HG03039 (cell line): ENCODE measurements at regions not wholly inside any gene's neighbourhood (a gene's known extent, or its start where the extent isn't known, plus 50 kb on each side); places are given as distances from the start of the nearest gene placed in this dataset.

Experiments
- ATAC-seq: cut with Tn5 transposase; IDR thresholded peaks from one replicate; pipeline ENCODE4 v1.9.1; 2021; ENCODE audit warnings: mild to moderate bottlenecking, moderate library complexity; ENCODE audit not compliant: unreplicated experiment

DNA sequence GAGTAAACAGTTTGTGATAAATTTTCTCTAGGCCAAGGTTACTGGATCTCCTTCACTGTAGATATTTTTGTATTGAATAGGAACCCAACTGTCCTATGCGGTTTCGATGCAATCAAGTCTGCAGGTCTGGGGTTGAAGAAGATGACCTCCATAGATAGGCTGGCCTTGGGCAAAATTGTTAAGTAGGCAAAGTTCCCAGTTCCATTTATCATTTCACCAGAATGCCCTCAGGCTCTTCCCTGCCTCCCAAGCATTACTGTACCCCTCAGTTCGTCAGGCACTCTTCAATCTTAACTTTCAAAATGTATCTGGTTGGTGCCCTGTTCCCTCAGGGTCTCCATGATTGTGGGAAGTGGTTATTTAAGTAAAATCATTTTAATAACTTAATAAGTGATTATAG, 1802.9 kb upstream of the WWC1 start:
- ATAC-seq = no peak

DNA sequence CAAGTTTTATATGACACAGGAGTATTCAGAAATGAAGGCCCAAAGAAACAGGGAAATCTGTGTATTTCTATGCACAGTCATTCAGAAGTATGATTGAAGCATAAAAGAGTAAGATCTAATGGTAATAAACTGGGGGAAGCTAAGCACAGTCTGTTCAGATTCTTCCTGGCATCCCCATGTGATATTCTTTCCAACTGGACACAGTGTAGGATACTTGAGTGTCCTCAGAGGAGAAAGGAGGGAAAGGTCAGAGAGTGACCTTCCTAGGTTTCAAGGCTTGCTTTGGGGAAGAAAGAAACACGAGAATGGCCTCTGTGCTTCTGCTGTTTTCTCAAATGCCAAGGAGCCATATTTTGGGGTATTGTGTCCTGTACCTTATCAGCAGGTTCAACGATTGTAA, 1798.4 kb upstream of the WWC1 start:
- ATAC-seq = no peak

DNA sequence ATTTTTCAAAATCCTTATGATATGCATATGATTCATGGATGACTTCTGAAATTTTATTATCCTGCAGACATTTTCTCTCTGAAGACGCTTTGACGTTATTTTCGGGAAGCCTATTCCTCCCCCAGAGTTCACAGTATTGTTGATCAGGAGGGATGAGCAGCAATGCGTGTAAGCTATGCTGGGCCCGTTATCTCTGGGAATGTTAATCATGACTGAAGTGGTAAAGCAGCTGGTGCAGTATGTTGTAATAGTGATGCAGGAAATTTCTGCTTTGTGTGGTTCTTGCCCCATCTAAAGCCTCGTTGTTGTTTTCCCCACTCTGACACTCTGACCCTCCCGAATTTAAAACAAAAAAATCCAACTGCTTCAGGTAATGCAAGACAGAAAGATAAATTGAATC, 1797.8 kb upstream of the WWC1 start:
- no peak for ATAC-seq

DNA sequence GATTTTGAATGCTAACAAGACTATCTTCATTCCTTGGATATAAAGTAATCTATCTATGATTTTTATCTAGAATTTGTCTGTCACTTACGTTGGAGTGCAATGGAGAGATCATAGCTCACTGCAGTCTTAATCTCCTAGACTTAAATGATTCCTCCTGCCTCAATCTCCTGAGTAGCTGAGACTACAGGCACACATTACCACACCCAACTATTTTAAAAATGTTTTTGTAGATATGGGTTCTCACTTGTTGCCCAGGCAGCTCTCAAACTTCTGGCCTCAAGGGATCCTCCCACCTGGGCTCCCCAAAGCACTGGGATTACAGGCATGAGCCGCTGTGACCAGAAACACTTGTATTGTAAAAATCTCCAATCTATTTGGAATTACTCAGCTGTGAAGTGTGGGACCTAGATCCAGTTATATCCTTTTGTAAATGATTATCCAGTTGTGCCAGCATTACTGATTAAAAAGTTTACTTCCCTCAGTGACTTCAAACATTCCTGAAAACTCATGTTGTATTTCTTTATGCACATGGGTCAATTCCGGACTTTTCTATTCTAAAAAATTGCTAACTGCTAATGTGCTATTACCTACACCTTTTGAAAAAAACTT, 1793.8 kb upstream of the WWC1 start:
- ATAC-seq = no peak

DNA sequence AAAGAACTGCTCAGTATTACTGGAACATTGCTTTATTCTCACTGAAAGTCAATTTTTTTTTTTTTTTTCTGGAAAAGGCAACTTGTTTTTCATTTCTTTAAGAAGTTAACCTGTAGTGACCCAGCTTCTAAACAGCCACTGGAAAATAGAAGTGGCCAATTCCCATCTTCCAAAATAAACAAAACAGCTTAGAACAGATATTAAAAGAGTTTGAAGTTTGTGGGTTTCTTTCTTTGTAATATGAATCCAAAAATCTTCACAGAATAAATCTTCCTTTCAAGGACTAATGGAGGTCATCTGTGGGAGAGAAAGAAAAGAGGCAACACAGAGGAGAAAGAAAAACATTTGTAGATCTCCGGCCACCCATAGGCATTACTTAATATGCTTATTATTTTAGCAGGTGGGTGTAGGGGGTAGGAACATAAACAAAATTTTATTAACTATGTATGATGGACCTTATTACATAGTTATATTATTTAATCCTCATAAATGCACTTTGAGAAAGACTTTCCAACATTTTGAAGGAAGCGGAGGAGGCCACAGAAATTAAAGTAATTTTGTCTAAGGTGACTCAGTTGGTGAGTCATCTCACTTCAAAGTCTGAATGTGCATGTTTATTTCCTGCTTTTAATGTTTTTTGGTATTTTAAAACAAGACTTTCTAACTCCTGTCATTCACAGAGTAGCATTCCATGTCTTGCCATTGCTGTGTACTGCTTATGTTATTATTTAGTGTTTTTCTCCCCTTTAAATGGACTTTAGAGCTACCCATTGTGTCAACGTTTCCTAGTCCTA, 1791.8 kb upstream of the WWC1 start:
- ATAC-seq = no peak

DNA sequence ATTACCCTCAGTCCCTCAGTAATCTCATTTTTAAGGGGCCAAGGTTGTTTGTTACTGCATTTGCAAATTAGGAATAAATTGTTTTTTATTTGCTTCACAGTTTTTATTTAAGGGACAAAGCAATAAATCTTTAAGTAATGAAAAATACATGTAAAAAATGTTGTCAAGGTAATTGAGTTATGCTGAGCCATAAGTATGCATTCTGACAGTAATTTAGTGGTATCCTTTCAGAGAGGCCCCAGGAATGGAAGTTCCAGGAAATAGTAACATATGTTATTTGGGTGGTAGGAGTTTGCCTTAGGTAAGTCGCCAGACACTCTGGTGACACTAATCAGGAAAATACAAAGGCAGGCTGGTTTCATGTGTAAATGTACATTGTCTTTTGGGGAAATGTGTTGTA, 1787.9 kb upstream of the WWC1 start:
- no peak for ATAC-seq

DNA sequence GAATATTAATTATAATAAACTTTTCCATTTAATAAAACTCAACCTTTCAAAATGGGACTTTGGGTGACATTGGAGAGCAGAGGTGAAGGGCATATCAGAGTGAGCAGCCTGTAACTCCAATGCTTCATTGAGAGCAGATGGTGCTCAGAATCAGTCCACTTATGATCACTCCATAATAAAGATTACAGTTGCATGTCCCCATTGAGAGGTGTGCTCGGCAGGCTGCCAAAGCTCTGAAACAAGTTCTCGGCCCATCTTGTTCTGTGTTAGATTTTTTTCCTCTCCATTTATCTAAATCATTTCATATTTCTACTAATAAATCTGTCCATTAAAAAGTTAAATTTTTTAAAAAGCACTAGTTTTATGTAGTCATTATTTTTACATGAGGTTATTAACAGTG, 1786.4 kb upstream of the WWC1 start:
- no peak for ATAC-seq

DNA sequence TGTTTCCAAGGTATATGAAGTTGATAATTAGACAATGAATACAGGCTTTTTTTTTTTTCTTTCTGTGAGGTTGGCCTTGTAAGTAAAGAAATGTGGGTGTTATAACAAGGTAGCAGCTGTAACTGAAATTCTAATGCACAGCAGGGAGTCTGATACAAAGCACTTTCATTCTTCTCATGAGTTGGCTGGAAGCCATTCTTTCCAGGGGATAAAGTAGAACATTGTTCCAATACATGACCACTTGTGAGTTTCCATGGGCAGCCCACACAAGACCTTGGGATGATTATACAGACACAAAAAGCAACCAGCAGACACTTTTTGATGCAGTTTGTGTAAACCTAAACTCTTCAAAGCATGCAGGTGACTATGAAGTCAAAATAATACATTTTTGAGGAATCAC, 1785.9 kb upstream of the WWC1 start:
- no peak for ATAC-seq

DNA sequence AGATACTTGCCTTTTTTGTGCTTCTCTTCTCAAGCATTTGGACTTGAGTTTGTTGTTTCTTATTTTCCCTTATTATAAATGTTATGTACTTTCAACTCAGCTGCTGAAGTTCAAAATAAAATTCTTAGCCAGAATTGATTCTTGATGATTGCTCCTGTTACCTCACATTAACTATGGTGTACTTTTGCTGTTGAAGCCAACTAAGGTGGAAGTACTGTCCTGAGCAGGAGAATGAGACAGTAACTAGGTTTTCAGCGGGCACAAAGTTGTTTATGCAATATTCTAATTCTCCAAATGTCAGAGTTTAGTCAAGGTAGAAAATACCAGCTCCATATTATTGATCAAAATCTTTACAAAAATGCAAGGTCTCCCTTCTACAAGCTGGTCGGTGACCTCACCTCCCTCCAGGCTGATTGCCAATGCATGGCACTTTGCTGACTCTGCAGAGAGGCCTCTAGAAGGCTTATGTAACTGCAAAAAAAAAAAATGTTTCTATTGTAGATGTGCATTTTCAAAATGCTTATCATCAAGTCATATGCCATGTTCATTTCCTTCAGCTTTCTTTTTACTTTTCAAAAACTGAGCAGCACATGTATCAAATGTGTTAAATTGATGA, 1783.5 kb upstream of the WWC1 start:
- no peak for ATAC-seq

DNA sequence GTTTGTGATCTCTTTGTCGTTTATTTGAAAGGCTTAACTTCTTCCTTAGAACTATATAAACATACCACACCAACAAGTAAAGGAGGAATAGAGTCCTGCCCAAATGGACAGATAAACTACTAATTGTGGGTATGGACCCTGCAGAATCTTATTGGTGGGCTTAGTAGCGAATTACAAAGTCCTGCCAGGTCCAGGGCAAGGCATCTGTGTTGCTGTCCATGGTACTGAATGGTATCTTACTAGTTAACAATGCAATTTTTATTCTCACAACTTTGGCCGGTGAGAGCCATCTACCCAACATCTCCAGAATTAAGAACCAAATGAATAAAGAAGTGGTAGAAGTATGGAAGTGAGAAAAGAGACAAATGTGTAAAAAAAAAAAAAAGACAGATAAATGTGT, 1782.4 kb upstream of the WWC1 start:
- ATAC-seq = no peak

DNA sequence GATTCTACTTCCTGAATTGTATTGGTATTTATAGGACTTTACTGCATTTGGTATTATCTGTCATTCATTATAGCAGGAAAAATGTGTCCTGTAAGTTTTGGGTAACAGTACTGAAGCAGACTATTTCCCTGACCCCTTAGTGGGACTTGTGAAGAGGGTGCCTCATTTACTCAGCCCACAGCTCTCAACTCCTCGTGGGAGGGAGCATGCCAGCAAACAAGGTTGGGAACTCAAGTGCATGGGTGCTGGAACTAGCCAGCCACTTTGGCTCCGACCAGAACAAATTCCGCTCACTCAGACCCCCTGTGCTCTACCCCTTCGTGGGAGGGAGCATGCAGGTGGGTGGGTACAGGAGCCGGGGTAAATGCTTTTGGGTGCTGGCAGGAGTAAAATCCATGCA, 1773.5 kb upstream of the WWC1 start:
- no peak for ATAC-seq

DNA sequence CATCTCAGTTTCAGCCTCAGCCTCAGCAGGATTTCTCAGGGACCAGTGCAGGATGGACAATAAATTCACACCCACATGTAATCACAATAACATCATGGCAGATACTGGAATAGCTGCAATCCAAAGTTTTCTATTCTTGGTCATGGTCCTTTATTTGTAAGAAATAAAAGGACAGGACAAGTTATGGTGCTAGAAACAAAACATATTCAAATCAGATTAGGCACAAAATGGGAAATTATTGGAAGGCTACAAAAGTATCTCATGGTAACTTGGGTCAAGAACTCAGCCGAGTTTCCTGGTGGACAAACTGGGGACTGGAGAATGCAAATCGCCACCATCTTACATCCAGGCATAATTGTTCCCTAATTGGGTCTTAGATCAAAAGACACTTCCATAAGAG, 1768.2 kb upstream of the WWC1 start:
- no peak for ATAC-seq

DNA sequence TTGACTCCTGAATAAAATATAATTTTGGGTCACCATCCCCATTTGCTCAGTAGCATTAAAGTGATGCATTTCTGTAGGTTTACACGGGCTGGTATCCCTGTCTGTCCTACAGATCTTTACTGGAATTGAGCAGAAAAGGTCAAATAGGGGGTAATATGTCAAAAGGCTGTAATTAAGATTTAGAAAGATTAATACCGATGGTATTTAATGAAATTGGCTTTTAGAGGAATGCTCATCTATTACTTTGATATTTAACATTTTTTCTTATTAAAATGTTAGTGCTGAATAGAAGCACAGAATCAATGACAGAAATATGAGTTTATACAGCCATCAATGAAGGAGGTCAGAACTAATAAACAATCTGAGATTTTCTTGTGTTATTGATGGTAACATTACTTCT, 1762.2 kb upstream of the WWC1 start:
- ATAC-seq = no peak

DNA sequence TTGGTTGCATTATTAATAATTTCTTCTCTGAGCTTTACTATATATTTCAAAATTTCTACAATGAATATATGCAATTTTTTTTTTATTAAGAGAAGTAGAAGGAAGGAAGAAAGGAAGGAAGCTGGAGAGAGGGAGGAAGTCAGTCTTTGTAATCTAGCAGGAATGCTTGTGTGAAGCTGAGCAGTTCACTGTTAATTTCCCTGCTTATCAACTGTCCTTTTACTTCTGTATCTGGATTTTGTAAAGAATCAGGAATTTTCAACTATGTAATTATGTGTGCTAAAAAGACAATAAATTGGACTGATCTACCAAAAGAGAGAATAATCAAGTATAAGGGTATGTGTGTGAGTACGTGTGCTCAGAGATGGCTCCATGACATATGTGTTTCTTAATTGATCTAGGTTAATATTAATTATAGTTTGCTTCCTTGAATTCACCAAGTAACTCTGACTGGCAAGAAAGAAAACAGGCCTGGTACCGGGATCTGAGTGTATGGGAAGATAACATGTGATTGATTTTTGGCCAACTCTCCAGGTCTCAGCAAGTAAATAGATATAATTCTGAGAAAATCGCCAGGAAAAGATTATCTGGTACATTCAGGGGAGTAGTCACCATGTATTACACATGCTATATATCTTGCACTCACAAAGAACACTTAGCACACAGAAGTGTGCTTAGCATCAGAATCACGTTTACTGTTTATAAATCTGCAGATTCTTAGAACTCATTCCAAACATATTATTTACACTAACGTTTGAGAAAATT, 1758.8 kb upstream of the WWC1 start:
- ATAC-seq = no peak

DNA sequence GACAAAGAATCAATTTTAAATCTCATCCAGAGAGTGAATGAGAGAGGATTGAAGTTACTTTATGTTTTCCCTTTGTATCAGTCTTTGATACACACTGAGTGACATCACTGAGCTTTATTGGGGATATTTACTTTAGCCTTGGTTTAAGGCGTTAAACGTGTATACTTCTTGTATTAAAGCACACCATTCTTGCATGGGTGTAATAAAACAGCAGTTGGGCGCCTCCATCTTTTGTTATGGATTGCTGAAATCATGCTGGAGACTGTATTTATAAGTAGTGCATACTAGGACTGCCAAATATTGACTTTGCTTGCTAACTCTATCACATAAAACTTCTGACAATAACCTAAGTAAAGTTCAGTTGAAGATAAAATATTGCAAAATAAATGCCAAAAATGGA, 1755.8 kb upstream of the WWC1 start:
- no peak for ATAC-seq

DNA sequence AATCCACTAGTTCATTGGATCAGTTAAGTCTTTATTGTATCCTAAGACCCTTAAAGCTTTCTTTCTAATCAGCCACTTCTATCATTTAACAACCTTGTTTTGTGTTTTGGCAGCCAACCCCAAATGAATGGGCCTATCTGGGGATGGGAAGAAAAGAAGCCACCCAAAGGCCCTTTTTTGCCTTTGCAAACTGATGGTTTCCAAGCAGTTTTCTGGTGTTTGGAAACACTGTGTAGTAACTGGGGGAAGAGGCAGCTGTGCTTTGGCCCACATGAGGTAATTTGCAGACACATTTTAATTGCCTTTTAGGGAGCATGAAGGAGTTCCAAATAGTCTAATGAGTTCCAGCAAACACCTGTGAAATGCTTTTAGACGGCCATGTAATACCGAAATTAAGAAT, 1751.3 kb upstream of the WWC1 start:
- no peak for ATAC-seq

DNA sequence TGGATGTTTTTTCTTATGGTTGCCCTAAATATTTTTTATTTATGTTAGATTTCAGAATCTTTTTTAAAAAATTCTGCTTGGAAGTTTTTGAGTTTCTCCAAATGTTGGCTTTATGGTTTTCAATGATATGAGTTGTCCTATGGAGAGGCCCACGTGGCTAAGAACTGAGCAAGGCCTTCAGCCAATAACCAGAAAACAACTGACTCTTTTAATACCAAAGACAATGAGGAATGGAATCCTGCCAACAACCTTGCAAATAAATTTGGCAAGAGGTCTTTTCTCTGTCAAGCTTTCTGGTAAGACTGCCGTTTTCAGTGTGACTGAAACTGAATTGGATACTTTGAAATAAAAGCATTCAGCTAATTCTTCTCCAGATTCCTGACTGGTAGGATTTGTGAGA, 1740.1 kb upstream of the WWC1 start:
- no peak for ATAC-seq

DNA sequence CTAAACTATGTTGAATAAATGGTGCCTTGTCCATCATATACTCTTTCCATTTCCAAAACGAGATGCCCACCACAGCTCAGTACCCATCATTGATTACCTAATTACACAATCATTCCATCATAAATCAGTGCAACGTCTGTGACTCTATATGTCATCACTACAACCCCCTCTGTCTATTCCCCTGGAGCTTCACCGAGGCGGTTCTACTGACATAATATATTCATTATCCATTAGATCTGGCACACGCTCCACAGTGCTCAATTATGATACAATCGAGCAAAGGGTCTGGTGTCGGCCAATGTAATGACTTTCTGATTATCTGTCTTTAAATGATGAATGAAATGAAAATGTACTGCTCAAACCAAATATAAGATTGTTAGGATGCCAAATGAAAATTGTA, 1737.7 kb upstream of the WWC1 start:
- ATAC-seq = no peak

DNA sequence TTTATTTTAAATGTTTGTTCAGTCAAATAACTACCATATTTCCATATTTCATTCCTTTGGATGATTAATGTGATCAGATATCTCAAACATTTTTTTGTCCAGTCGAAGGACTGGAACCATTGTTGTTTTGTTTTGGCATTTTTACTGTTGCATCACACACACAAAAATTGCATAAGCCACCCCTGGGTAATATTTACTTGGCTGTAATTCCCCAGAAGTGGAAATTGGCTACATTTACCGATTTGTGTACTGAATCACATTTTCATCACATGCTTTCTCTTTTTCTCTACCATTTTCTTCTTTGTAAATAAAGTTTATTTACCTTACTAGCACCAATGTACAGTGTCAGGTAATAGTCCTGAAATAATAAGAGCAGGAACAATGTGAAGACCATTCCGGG, 1729.7 kb upstream of the WWC1 start:
- no peak for ATAC-seq

DNA sequence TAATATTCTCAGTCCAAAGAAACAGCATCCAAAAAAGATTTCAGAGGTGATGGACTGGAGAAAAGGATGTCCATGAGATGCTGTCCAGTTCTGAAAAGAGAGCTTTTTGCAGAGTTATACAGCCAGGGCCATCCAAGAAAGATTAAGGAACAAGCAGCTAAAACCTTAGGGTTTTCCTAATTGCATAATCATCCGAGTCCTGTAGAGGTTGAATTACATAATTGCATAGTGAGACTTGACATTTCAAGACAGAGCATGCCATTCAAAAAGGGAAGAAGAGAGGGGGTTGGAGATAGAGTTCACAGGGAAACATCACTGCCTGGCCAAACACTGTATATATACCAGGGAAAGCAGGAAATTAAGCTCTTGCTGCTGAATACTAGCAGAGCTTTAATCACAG, 1729.2 kb upstream of the WWC1 start:
- no peak for ATAC-seq

DNA sequence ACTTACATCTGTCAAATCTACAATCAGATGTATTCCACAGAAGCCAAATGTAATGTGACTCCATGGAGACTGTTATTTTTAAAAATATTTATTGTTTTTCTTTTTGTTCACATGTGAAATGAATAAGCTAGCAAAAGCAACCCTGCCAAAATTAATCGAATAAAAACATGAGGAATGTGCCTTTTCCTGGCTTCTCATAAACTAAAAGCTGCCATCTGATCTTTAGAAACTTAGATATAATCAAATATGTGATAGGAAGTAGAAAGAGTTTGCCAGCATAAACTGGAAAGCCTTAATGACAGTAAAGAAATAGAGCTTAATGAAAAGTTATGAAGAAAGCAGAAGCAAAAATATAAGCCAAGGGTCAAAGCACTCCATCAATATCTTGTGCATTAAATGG, 1724.7 kb upstream of the WWC1 start:
- no peak for ATAC-seq

DNA sequence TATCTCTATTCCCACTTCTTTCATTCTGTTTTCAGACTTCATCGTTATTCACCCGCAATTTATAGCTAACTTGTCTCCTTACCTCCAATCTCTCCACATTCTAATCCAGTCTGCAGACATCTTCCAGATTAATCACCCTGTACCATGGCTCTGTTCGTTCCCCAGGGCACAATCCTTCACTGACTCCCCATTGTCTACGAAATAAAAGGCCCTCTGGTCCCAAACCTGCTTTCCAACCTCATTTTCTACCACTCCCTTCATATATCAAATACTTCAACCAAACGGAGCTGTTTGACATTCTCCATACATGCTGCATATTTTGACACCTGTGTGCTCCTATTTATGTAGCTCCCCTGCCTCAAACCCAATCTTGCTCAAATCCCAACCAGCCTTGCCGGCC, 1720.6 kb upstream of the WWC1 start:
- ATAC-seq = no peak
